ENCODE measurements at regions not wholly inside any gene's neighbourhood (a gene's known extent, or its start where the extent isn't known, plus 50 kb on each side); places are given as distances from the start of the nearest gene placed in this dataset.

DNA sequence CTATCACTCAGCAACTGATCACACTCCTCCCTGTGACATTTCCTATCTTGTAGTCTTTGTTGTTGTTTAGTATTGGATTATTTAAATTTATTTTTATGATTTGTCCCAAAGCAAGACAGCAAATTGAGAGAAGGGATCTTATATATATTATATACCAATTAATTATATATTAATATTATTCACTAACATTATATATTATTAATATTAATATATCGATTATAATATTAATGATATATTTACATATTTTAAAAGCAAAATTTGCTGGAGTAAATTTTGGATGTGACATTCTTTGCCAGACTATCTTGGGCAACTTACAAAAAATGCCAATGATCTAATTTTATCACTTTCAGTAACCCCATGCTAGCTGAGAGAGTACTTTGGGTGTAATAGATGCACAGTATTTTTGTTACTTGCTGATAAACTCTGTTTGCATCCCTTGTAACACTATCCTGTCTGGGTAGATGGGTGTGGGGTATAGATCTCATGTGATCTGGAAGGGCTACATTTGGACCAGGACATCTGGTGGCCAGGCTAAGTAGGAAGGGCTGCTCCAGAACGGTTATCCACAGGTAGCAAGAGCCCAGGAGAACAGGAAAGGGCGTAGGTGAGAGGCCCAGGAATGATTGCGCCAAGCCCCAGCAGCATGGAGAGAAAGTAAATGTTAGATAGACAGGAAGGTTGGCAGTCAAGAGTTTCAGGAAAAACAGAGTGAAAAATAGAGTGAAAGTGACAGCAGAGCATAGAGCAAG is 608.6 kb upstream of the KIRREL3 start:
- Histone ChIP-seq H3K9me3 (no peaks in the 10 kb centered on the region), H3K4me3 (no peak overlapping the region), H3K36me3 (no peaks in the 10 kb centered on the region), H3K27me3 (no peaks in the 10 kb centered on the region)
- DNase-seq: no peak

DNA sequence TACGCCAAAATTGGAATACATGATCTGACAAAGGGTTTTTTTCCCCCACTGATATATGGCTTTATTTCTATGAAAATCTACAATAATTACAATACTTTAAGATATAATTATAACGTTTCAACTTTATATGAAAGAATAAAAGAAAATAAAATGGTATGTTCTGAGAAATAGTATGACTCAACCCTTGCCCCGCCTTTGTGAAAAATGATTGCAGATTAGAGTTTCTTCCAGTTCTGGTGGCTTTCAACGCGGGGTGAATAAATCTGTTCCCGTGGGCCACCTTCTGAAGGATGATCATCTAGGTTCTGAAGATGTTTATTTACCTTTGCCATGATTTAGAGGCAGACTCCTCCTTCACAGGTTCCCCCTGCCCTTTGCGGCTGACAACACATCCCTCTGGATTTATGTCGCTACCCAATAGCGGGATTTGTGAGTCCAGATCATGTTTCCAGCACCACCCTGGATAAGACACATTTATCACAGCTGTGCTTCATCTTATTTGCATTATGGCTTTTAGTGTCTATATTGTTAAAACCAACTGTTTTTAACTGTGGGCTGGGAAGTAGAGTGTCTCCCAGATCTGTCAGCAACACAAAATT is 607.0 kb upstream of the KIRREL3 start:
- Histone ChIP-seq H3K4me3 (no peak overlapping the region), H3K36me3 (no peaks in the 10 kb centered on the region), H3K27me3 (no peaks in the 10 kb centered on the region; the same call in 1 of the 2 replicates), H3K9me3 (no peaks in the 10 kb centered on the region)
- no peak for DNase-seq

DNA sequence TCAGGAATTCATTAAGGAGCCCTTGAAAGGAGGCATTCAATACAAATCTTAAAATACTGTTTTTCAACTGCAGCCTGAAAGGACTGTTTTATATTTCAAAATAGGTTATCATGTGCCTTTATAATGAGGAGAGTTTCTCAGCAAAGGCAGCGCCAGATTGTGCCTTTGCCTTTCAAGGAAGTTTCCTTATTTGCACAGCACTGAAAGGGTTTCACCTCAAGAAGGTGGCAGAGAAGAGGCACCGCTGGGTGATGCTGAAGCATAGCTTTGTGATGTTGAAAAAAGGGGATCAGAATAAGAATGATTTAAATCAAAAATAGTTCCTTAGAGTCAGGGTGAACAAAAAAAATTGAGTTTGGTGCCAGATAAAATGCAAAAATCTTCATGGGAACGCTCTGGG is 601.0 kb upstream of the KIRREL3 start:
- DNase-seq: no peak
- no peaks in the 10 kb centered on the region for H3K36me3 ChIP-seq
- no peak overlapping the region for H3K4me3 ChIP-seq
- H3K9me3 ChIP-seq: no peaks in the 10 kb centered on the region
- H3K27me3 ChIP-seq: no peaks in the 10 kb centered on the region; the same call in 1 of the 2 replicates

DNA sequence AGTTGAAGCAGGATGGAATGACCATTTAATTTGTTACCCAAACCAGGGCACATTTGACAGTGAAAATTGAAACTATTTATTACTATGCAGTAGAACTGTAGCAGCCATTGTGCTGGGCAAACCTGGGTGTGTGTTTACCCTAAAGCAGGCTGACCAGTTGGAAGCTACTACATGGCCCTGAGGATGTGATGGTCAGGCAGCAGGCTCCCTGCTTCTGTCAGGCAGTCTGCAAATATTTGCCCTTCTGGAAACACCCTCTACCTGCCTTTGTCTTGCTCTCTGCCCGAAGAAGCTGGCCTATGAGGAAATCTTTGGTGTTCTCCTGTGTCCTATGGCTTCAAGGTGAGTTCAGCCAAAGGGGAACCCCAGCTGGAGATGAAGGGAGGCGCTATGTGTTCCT is 600.1 kb upstream of the KIRREL3 start:
- DNase-seq: no peak
- no peaks in the 10 kb centered on the region for H3K36me3 ChIP-seq
- no peaks in the 10 kb centered on the region; the same call in 1 of the 2 replicates for H3K27me3 ChIP-seq
- no peaks in the 10 kb centered on the region for H3K9me3 ChIP-seq
- H3K4me3 ChIP-seq: no peak overlapping the region

DNA sequence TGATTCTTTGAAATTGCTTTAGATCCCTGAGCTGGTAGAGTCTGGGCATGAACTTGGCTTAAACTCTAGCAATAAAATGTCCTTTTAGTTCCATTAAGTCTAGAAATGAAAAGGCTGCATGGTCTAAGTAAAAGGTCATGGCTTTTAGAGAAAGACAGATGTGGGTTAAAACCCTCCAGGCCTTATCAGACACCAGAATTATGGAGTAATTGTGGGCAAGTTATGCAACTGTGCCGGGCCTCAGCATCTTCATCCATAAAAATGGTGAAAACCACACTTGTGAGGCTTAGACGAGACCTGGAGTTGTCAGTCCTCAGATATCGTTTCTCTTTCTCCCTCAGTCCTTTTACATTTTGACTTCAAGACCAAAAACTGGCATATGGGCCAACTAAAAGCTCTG is 597.9 kb upstream of the KIRREL3 start:
- no peak for DNase-seq
- no peaks in the 10 kb centered on the region for H3K9me3 ChIP-seq
- H3K4me3 ChIP-seq: no peak overlapping the region
- no peaks in the 10 kb centered on the region for H3K36me3 ChIP-seq
- no peaks in the 10 kb centered on the region; the same call in 1 of the 2 replicates for H3K27me3 ChIP-seq

DNA sequence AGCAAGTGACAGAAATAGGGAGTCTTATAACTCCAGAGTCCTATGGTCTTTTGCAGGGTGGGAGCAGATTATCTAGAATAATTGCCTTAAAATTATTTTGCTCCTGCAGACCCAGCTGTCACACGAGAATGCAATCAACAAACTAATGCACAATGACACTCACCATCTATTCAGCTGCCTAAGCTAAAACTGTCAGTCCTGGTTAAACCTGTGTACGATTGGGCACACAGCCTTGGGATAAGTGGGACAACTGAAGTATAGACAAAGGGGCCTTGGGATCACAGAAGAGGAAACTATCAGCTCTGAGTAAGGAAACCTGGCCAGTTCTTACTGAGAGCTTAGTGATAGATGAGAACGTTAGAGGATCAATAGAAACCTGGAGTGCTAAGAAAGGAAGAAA is 595.9 kb upstream of the KIRREL3 start:
- Histone ChIP-seq H3K4me3 (no peak overlapping the region), H3K27me3 (no peaks in the 10 kb centered on the region), H3K9me3 (no peaks in the 10 kb centered on the region), H3K36me3 (no peaks in the 10 kb centered on the region)
- no peak for DNase-seq

DNA sequence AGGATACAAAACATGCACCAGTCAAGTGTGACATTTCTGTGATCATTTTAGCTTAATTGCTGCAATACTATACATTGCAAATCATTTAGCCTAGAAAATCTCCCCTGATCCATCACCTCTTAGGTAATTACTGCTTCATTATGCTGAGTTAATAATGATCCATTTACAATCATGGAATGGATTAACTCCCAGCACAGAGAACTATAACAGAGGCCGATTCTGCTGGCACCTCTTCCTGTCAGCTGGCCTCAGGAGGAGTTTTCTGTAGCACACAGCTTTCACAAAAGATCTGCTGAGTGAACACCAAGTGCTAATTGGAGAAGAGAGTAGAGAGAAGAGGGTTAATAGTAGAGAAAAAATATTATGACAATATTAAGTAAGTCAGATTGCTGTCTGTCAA is 591.8 kb upstream of the KIRREL3 start:
- no peak for DNase-seq
- Histone ChIP-seq H3K4me3 (no peak overlapping the region), H3K27me3 (no peaks in the 10 kb centered on the region), H3K9me3 (no peaks in the 10 kb centered on the region), H3K36me3 (no peaks in the 10 kb centered on the region)

DNA sequence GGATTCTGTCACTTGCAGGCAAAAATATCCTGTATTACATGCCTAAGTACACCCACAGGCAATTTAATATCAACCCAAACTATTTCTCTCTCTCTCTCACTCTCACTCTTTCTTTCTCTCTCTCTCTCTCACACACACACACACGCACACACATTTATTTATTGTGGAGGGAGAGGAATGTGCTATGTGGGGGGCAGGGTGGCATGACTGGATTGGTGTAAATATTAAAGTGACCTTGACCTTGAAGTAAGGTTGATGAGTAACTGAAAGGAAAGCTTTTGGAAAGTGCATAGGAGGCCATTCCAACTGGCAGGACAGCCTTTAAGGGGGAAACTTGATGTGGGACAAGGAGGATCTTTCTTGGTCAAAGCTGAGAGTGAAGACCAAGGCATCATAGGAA is 589.7 kb upstream of the KIRREL3 start:
- Histone ChIP-seq H3K4me3 (no peak overlapping the region), H3K27me3 (no peaks in the 10 kb centered on the region), H3K9me3 (no peaks in the 10 kb centered on the region), H3K36me3 (no peaks in the 10 kb centered on the region)
- DNase-seq: no peak

DNA sequence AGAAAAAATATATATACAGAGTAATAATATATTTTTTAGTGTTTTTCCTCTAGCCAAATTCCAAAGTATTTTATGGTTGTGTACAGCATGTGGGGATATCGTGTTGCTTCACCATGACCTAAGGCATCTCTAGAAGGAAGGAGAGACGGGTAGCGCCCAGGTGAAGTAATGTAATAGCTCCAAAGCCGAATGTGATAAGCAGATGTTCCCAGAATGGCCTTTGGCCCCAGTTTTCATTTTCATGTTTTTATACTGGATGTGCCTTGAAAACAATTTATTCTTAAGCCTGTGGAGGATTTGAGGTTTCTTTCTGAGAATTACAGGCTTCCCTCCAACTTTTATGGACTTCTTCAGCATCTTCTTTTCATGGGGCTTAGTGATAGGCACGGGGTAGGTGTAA is 587.9 kb upstream of the KIRREL3 start:
- Histone ChIP-seq H3K36me3 (no peaks in the 10 kb centered on the region), H3K27me3 (no peaks in the 10 kb centered on the region), H3K4me3 (no peak overlapping the region), H3K9me3 (no peaks in the 10 kb centered on the region)
- no peak for DNase-seq

DNA sequence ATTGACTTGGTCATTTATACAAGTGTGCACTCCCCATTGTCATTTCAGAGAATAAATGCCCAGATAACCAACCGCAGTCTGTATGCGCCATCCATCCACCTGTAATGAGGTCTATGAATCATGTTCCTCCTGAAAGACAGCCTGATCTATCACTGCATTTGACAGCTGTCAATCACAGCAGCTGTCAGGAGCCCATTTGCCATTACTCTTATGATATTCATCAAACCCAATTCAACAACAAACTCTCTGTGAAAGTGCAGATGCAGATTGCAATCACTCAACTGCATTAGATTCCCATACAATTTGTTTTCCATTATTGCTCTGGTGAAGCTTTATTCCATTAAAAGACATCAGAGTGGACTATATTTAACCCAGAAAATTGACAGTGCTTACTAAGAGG is 586.9 kb upstream of the KIRREL3 start:
- H3K36me3 ChIP-seq: no peaks in the 10 kb centered on the region
- H3K4me3 ChIP-seq: no peak overlapping the region
- no peaks in the 10 kb centered on the region for H3K9me3 ChIP-seq
- no peaks in the 10 kb centered on the region for H3K27me3 ChIP-seq
- DNase-seq: no peak

DNA sequence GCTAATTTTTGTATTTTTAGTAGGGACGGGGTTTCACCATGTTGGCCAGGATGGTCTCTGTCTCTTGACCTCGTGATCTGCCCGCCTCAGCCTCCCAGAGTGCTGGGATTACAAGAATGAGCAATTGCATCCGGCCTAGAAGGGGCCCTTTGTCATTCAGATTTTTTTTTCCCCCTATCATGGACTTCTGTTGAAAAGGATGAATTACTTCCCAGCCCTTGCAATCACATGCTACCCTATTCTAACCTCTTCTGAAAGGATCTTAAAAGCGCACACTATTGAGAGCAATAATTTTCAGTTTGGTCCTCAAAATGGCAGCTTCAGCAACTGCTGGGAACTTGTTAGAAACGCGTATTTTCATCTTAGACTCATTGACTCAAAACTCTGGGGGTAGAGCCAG is 575.6 kb upstream of the KIRREL3 start:
- Histone ChIP-seq H3K36me3 (no peaks in the 10 kb centered on the region), H3K4me3 (no peak overlapping the region), H3K9me3 (no peaks in the 10 kb centered on the region), H3K27me3 (no peaks in the 10 kb centered on the region)
- DNase-seq: no peak

DNA sequence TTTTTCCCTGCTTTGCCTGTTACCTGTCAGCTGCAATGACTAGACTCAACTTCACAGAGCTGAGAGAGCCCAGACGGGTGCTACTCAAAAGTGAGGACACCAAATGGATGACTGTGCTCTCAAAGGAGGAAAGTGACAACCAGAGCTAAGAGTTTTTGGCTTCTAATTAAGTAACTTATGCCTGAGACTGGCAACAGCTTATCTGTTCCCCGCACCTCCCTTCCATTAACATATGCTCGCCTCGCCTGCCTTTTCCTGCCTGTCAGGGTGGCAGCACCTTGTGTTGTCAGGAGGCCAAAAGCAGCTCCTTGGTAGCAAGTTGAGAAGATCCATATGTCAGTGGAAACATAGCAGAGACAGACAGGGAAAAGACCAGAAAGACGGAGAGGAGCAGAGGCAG is 573.9 kb upstream of the KIRREL3 start:
- H3K27me3 ChIP-seq: no peaks in the 10 kb centered on the region
- no peaks in the 10 kb centered on the region for H3K9me3 ChIP-seq
- H3K36me3 ChIP-seq: no peaks in the 10 kb centered on the region
- no peak overlapping the region for H3K4me3 ChIP-seq
- no peak for DNase-seq

DNA sequence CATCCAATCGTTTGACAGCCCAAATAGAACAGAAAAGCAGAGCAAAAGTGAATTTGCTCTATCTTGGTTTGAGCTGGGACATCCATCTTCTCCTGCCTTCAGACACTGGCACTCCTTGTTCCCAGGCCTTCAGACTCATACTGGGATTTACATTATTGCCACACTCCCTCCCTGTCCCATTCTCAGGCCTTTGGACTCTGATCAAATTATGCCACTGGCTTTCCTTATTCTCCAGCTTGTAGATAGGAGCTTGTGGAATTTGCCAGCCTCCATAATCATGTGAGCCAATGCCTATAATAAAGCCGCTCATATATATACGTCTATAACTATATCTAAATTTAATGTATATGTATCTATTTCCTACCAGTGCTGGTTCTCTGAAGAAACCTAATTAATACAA is 568.3 kb upstream of the KIRREL3 start:
- DNase-seq: no peak
- H3K27me3 ChIP-seq: no peaks in the 10 kb centered on the region
- H3K36me3 ChIP-seq: no peaks in the 10 kb centered on the region
- H3K9me3 ChIP-seq: no peaks in the 10 kb centered on the region
- H3K4me3 ChIP-seq: no peak overlapping the region

DNA sequence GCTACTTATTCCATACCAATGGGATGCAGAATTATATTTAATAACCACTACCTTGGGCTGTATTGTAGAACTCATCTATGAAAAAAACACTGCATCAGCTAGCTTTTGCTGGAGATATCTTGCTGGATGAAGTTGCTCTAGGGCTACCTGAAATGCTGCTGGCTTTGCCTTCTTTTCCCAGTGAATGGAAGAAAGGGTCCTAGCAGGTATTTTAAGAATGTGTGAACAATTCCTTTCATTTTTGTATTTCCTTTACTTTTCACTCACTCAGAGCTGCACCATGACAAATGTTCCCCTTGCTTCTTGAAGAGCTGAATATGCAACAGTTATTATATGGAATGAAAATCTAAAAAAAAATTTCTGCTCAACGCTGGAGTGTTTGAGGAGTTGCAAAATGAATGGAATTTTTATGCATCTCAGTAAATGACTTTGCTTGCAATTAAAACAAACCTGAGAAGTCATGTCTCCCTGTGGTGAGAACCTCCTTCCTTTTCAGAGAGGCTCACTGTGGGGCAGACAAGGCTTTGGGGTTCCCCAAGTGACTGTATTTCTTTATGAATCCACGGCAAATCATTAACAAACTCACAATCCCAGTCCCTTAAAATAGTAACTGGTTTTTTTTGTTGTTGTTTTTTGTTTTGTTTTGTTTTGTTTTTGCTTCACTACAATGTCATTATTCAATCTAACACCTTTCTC is 566.8 kb upstream of the KIRREL3 start:
- H3K27me3 ChIP-seq: no peaks in the 10 kb centered on the region
- no peak for DNase-seq
- no peaks in the 10 kb centered on the region; the same call in 1 of the 2 replicates for H3K9me3 ChIP-seq
- no peaks in the 10 kb centered on the region for H3K36me3 ChIP-seq
- no peak overlapping the region for H3K4me3 ChIP-seq

DNA sequence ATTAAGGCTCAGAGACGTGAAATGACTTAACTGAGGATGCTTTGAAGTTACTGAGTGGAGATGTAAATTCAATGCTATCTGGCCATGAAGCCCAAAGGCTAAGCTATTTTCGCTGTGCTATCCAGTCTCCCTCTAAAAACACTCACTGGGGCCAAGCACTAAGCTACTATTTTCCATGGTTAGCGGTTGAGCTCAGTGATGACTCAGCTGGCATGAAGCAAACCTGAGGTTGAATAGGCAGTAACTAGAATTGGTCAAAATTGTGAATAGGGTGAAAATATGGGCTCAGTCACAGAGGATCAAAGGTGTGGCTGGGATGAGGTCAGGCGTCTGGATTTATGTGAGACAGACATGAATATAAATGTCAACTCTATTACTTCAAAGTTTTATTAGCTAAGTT is 564.2 kb upstream of the KIRREL3 start:
- DNase-seq: peak; percentile 81
- H3K27me3 ChIP-seq: no peaks in the 10 kb centered on the region
- no peaks in the 10 kb centered on the region; the same call in 1 of the 2 replicates for H3K9me3 ChIP-seq
- H3K4me3 ChIP-seq: no peak overlapping the region
- H3K36me3 ChIP-seq: no peaks in the 10 kb centered on the region

DNA sequence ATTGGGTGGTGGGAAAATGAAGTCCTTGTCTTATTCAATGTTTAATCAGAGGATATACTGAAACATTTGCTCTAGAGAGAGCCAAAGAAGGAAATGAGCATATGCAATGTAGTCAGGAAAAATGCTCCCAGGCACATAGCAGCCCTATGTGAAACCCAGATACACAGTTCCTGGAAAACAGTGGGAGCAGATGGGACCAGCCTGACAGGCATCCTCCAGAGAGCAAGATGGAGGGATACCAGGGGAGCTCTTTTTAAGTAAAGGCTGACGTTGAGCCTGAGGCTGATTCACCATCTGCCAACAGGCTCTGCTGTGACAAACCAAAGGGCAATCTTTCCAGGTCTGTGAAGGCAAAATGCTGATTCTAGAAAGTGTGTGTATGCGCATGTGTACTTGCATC is 559.4 kb upstream of the KIRREL3 start:
- H3K36me3 ChIP-seq: no peaks in the 10 kb centered on the region

DNA sequence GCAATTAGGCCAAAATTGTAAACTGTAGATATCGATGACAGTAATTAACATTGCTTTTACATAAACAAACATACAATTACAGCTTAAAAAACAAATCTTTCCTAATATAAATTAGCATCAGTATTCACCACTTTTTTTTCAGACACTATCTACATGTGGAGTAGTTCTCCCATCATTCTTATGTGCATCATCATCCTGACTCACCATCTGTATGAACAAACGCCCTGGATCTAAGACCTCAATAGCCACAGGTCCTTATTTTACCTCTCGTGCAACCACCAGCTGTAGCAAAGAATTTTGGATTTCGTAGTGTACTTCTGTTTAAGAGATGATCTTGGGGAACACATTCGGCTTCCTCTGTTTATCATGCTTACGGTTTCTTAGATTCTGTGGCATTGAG is 551.9 kb upstream of the KIRREL3 start:
- Histone ChIP-seq H3K9me3 (no peaks in the 10 kb centered on the region), H3K27me3 (no peaks in the 10 kb centered on the region), H3K4me3 (no peak overlapping the region), H3K36me3 (no peaks in the 10 kb centered on the region)
- DNase-seq: no peak

More for the DNA sequence above, 559.4 kb upstream of the KIRREL3 start:
- Histone ChIP-seq H3K4me3 (no peak overlapping the region), H3K27me3 (no peaks in the 10 kb centered on the region; the same call in 1 of the 2 replicates), H3K9me3 (no peaks in the 10 kb centered on the region; the same call in 1 of the 2 replicates)
- DNase-seq: no peak

DNA sequence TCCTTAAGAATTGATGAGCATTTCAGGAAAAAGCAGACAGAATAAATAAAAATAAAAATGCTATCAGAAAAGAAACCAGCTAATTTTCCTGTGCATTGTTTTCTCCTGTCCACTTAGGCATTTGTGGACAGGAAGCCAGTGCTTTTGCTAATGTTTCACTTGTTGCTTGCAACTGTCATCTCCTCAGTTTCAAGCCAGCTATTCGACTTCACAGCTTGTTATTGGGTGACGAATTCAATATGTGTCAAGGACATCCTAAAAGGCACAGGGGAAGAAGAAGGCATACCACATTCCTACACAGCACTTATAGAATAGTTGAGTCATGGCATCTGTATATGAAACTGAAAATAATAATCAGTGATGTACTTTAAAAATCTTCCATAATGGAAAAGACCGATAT is 530.6 kb upstream of the KIRREL3 start:
- Histone ChIP-seq H3K27me3 (0 out of 2 replicates have a peak, but pooled peaks cover 2% of the 10 kb centered on the region), H3K36me3 (no peaks in the 10 kb centered on the region), H3K4me3 (no peak overlapping the region), H3K9me3 (no peaks in the 10 kb centered on the region)
- DNase-seq: no peak

Data from MG63 (cell line).